D721Med (cell line): ENCODE measurements at regions not wholly inside any gene's neighbourhood (a gene's known extent, or its start where the extent isn't known, plus 50 kb on each side); places are given as distances from the start of the nearest gene placed in this dataset.
"Not testable (repeated sequence)": the region's sequence is repeated elsewhere in the genome, so short reads cannot be mapped to it uniquely, and the experiment has no call there.

Experiments used
- DNase-seq: peaks from one replicate; pipeline ENCODE4 v3.0.0; 2011; ENCODE audit warnings: low spot score; ENCODE audit not compliant: insufficient read length
- FAIRE-seq: peaks from 2 replicates; lab custom pipeline; 2011; peaks lifted over from hg19 to GRCh38; lab: Jason Lieb, UNC
- CTCF ChIP-seq: IDR thresholded peaks from 2 replicates; pipeline ENCODE4 v1.5.1; 2012; ENCODE audit warnings: mild to moderate bottlenecking, control low read depth; ENCODE audit not compliant: insufficient read depth; ENCODE audit errors: missing control alignments

GRCh38 chr4:174056959-174057358 lies 226.5 kb downstream of the FBXO8 start:
- no peak for DNase-seq
- no peak for FAIRE-seq
- TF ChIP-seq CTCF: no peak

GRCh38 chr4:174055344-174055743 lies 228.1 kb downstream of the FBXO8 start:
- DNase-seq (no peak), FAIRE-seq (no peak)
- no peak for TF ChIP-seq CTCF

GRCh38 chr4:174053895-174054294 lies 229.6 kb downstream of the FBXO8 start:
- TF ChIP-seq CTCF: no peak
- no peak for DNase-seq
- FAIRE-seq: no peak

- no peak for TF ChIP-seq CTCF
- DNase-seq (no peak), FAIRE-seq (no peak)
These were observed 236.1 kb downstream of the FBXO8 start for GRCh38 chr4:174047363-174047762.

- FAIRE-seq, DNase-seq: not testable (repeated sequence)
These were observed 237.6 kb downstream of the FBXO8 start for GRCh38 chr4:174045829-174046228.

GRCh38 chr4:174045381-174045780 lies 238.1 kb downstream of the FBXO8 start:
- no peak for DNase-seq
- TF ChIP-seq CTCF: no peak
- no peak for FAIRE-seq

GRCh38 chr4:174041555-174042105 lies 241.8 kb downstream of the FBXO8 start:
- FAIRE-seq (no peak), DNase-seq (no peak)
- no peak for TF ChIP-seq CTCF

GRCh38 chr4:174040287-174040686 lies 243.2 kb downstream of the FBXO8 start:
- FAIRE-seq (no peak), DNase-seq (no peak)
- no peak for TF ChIP-seq CTCF
